H9 (cell line): ENCODE measurements at regions not wholly inside any gene's neighbourhood (a gene's known extent, or its start where the extent isn't known, plus 50 kb on each side); places are given as distances from the start of the nearest gene placed in this dataset.

ENCODE experiments used
- DNase-seq: peaks from one replicate; pipeline ENCODE4 v3.0.0-alpha.2; 2017
- H2AFZ ChIP-seq: one replicate; pipeline ENCODE4 v1.6.1; 2013; ENCODE audit warnings: mild to moderate bottlenecking, low read length, control low read depth, moderate library complexity
- H2AK5ac ChIP-seq: 2 replicates; pipeline ENCODE4 v1.6.1; 2013; ENCODE audit warnings: low read length, control low read depth, mixed read lengths; ENCODE audit not compliant: insufficient read length
- H2BK120ac ChIP-seq: one replicate; pipeline ENCODE4 v1.6.1; 2013; ENCODE audit warnings: low read depth, mild to moderate bottlenecking, low read length, control low read depth, inconsistent platforms; ENCODE audit not compliant: poor library complexity, severe bottlenecking
- H2BK12ac ChIP-seq: 2 replicates; pipeline ENCODE4 v1.6.1; 2013; ENCODE audit warnings: low read length, control low read depth, mixed read lengths, low read depth; ENCODE audit not compliant: insufficient read length
- H2BK15ac ChIP-seq: 2 replicates; pipeline ENCODE4 v1.6.1; 2013; ENCODE audit warnings: low read depth, low read length, control low read depth
- H2BK20ac ChIP-seq: one replicate; pipeline ENCODE4 v1.6.1; 2013; ENCODE audit warnings: low read depth, mild to moderate bottlenecking, low read length, control low read depth, inconsistent platforms; ENCODE audit not compliant: poor library complexity, severe bottlenecking
- H2BK5ac ChIP-seq: 2 replicates; pipeline ENCODE4 v1.6.1; 2013; ENCODE audit warnings: low read length, control low read depth, mixed read lengths; ENCODE audit not compliant: insufficient read length
- H3K14ac ChIP-seq: 2 replicates; pipeline ENCODE4 v1.6.1; 2013; ENCODE audit warnings: low read length, control low read depth; ENCODE audit not compliant: insufficient read depth
- H3K18ac ChIP-seq: 2 replicates; pipeline ENCODE4 v1.6.1; 2013; ENCODE audit warnings: low read depth, mild to moderate bottlenecking, mixed read lengths, low read length, control low read depth; ENCODE audit not compliant: insufficient read length
- H3K23ac ChIP-seq: 2 replicates; pipeline ENCODE4 v1.6.1; 2013; ENCODE audit warnings: low read length, control low read depth, mixed read lengths, low read depth; ENCODE audit not compliant: insufficient read length
- H3K23me2 ChIP-seq: 2 replicates; pipeline ENCODE4 v1.6.1; 2013; ENCODE audit warnings: low read depth, mild to moderate bottlenecking, mixed read lengths, low read length, control low read depth; ENCODE audit not compliant: insufficient read length, poor library complexity, severe bottlenecking
- H3K27ac ChIP-seq: 2 replicates; pipeline ENCODE4 v1.5.1; 2013; ENCODE audit warnings: low read length, control low read depth, mixed read lengths, low read depth; ENCODE audit not compliant: insufficient read length
- H3K27me3 ChIP-seq: 2 replicates; pipeline ENCODE4 v1.6.1; 2013; ENCODE audit warnings: low read length, control low read depth, inconsistent platforms; ENCODE audit not compliant: insufficient read depth
- H3K4ac ChIP-seq: 2 replicates; pipeline ENCODE4 v1.6.1; 2013; ENCODE audit warnings: low read depth, mild to moderate bottlenecking, control low read depth, inconsistent platforms, low read length, moderate library complexity
- H3K4me1 ChIP-seq: 2 replicates; pipeline ENCODE4 v1.6.1; 2013; ENCODE audit warnings: low read length, control low read depth, inconsistent platforms; ENCODE audit not compliant: insufficient read depth
- H3K4me2 ChIP-seq: 2 replicates; pipeline ENCODE4 v1.6.1; 2013; ENCODE audit warnings: low read length, control low read depth, mixed read lengths; ENCODE audit not compliant: insufficient read length, insufficient read depth
- H3K56ac ChIP-seq: 2 replicates; pipeline ENCODE4 v1.6.1; 2013; ENCODE audit warnings: low read depth, mild to moderate bottlenecking, mixed read lengths, low read length, control low read depth; ENCODE audit not compliant: insufficient read length
- H3K79me1 ChIP-seq: 2 replicates; pipeline ENCODE4 v1.6.1; 2013; ENCODE audit warnings: low read depth, mild to moderate bottlenecking, moderate library complexity, low read length, control low read depth, inconsistent platforms; ENCODE audit not compliant: insufficient read depth, poor library complexity, severe bottlenecking
- H3K79me2 ChIP-seq: 2 replicates; pipeline ENCODE4 v1.6.1; 2013; ENCODE audit warnings: low read length, control low read depth, inconsistent platforms; ENCODE audit not compliant: insufficient read depth
- H3K9ac ChIP-seq: 2 replicates; pipeline ENCODE4 v1.6.1; 2013; ENCODE audit warnings: low read length, control low read depth, mixed read lengths; ENCODE audit not compliant: insufficient read length; ENCODE audit errors: extremely low read depth
- H3K9me3 ChIP-seq: one replicate; pipeline ENCODE4 v1.6.1; 2013; ENCODE audit warnings: low read depth, low read length, inconsistent platforms; ENCODE audit not compliant: control insufficient read depth
- H3T11ph ChIP-seq: one replicate; pipeline ENCODE4 v1.6.1; 2013; ENCODE audit warnings: mild to moderate bottlenecking, low read length, control low read depth, inconsistent platforms
- H4K20me1 ChIP-seq: one replicate; pipeline ENCODE4 v1.6.1; 2013; ENCODE audit not compliant: control insufficient read depth, insufficient read length, insufficient read depth
- H4K5ac ChIP-seq: 2 replicates; pipeline ENCODE4 v1.6.1; 2013; ENCODE audit warnings: low read depth, mild to moderate bottlenecking, mixed read lengths, low read length, control low read depth; ENCODE audit not compliant: insufficient read length
- H4K8ac ChIP-seq: replicated peaks from 2 replicates; pipeline ENCODE4 v1.6.1; 2013; ENCODE audit warnings: low read length, control low read depth, mixed read lengths, low read depth; ENCODE audit not compliant: insufficient read length
- H4K91ac ChIP-seq: 2 replicates; pipeline ENCODE4 v1.6.1; 2013; ENCODE audit warnings: low read depth, mild to moderate bottlenecking, moderate library complexity, mixed read lengths, low read length, control low read depth; ENCODE audit not compliant: insufficient read length
- H3K27ac Mint-ChIP-seq, 3 experiments: 2 replicates in 2 of 3; 3 replicates in 1 of 3; pipeline ENCODE4 v1.8.0; 2020 to 2021; ENCODE audit warnings: mixed read lengths in 3 of 3, mild to moderate bottlenecking in 1 of 3, moderate library complexity in 1 of 3
- H3K27me3 Mint-ChIP-seq: 2 replicates; pipeline ENCODE4 v1.8.0; 2021; ENCODE audit warnings: low read depth, mild to moderate bottlenecking, moderate library complexity, mixed read lengths
- H3K36me3 Mint-ChIP-seq, 3 experiments: 2 replicates in 2 of 3; 3 replicates in 1 of 3; pipeline ENCODE4 v1.8.0; 2020 to 2021; ENCODE audit warnings: low read depth in 3 of 3, mixed read lengths in 3 of 3; ENCODE audit not compliant: insufficient read depth in 1 of 3
- H3K4me1 Mint-ChIP-seq, 2 experiments: 2 replicates each; pipeline ENCODE4 v1.8.0; 2020; ENCODE audit warnings: mixed read lengths in 2 of 2
- H3K4me3 Mint-ChIP-seq, 2 experiments: 2 replicates in 1 of 2; 3 replicates in 1 of 2; pipeline ENCODE4 v1.8.0; 2020 to 2021; ENCODE audit warnings: mild to moderate bottlenecking in 2 of 2, mixed read lengths in 2 of 2, moderate library complexity in 1 of 2
- H3K9me3 Mint-ChIP-seq, 2 experiments: 2 replicates in 1 of 2; 3 replicates in 1 of 2; pipeline ENCODE4 v1.8.0; 2020; ENCODE audit warnings: mild to moderate bottlenecking in 2 of 2, mixed read lengths in 2 of 2, moderate library complexity in 1 of 2
- WGBS: extraction: QIAGEN DNeasy Blood & Tissue Kit; methylation state at CpG from one replicate; pipeline ENCODE4 v1.1.7; 2013; ENCODE audit warnings: missing lambda C conversion rate, low lambda C conversion rate, mixed read lengths; ENCODE audit not compliant: insufficient read length; ENCODE audit errors: extremely low coverage; 5-methylcytosine and 5-hydroxymethylcytosine counted together
- TF ChIP-seq, protein P1 (sequence below): fragments of 200-600 bp; sonication (generic); conservative IDR thresholded peaks from 3 replicates; pipeline ENCODE4 v1.8.0; 2021; ENCODE audit warnings: antibody characterized with exemption, mild to moderate bottlenecking

DNA sequence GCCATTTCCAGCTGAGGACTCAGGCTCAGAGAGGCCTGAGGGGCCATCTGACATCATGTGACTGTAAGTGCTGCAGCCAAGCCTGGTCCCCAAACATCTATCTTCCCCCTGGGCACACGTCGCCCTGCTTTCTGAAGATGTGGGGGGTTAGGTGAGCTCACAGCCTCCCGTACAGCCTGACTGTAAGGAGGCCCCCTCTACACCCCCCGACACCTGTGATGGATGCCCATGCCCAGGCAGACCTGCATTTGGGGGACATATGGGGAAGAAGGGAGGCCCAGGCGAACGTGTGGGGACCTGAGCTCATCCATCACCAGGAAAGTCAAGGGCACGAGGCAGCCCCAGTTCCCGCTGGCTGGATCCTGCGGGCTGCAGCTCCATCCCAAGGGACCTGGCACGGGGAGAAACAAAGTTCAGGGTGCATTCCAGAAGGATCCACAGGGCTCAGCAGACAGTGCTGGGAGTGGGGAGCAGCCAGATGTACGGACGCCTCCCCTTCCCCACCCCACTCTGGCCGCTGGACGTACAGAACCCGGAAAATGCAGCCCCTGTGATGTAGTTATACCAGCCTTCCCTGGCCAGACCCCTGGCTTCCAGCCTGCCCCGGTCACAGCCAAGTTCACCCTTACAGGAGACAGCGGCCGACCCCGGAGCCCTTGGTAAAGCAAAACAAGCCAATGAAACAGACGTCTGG lies 1431.4 kb downstream of the BRD1 start:
- Histone ChIP-seq H3K23me2 (peaks cover 3% of the 10 kb centered on the region), H4K91ac (no peak overlapping the region), H4K8ac (no peak overlapping the region), H3K27ac (no peak overlapping the region), H2BK20ac (no peak overlapping the region), H4K5ac (no peak overlapping the region), H3K18ac (no peak overlapping the region), H2AFZ (no peak overlapping the region), H3K56ac (no peak overlapping the region), H2AK5ac (no peak overlapping the region), H2BK12ac (no peak overlapping the region), H2BK120ac (no peak overlapping the region), H3K79me1 (no peaks in the 10 kb centered on the region), H3T11ph (no peak overlapping the region), H3K9me3 (no peaks in the 10 kb centered on the region), H3K14ac (no peak overlapping the region; the same call in 1 of the 2 replicates), H3K23ac (no peak overlapping the region), H3K4ac (no peak overlapping the region), H3K79me2 (no peaks in the 10 kb centered on the region), H3K27me3 (no peaks in the 10 kb centered on the region), H3K4me1 (no peaks in the 10 kb centered on the region), H2BK15ac (no peak overlapping the region), H4K20me1 (no peaks in the 10 kb centered on the region), H3K9ac (no peak overlapping the region), H2BK5ac (no peak overlapping the region), H3K4me2 (no peak overlapping the region)
- Mint-ChIP-seq H3K36me3 (no peaks in the 10 kb centered on the region), H3K4me3 (no peak overlapping the region), H3K27me3 (peaks cover 11% of the 10 kb centered on the region), H3K27ac (no peak overlapping the region), H3K4me1 (peaks cover 11% of the 10 kb centered on the region in 2 experiments), H3K9me3 (no peaks in the 10 kb centered on the region; a peak in 1 of 5 replicates)
- no CpG with 5 or more reads among the region's 20 CpGs for WGBS
- no peak for DNase-seq
- TF ChIP-seq, protein P1, sequence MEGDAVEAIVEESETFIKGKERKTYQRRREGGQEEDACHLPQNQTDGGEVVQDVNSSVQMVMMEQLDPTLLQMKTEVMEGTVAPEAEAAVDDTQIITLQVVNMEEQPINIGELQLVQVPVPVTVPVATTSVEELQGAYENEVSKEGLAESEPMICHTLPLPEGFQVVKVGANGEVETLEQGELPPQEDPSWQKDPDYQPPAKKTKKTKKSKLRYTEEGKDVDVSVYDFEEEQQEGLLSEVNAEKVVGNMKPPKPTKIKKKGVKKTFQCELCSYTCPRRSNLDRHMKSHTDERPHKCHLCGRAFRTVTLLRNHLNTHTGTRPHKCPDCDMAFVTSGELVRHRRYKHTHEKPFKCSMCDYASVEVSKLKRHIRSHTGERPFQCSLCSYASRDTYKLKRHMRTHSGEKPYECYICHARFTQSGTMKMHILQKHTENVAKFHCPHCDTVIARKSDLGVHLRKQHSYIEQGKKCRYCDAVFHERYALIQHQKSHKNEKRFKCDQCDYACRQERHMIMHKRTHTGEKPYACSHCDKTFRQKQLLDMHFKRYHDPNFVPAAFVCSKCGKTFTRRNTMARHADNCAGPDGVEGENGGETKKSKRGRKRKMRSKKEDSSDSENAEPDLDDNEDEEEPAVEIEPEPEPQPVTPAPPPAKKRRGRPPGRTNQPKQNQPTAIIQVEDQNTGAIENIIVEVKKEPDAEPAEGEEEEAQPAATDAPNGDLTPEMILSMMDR = no peak
